Mucosa of descending colon (tissue), 3 donors: ENCODE measurements at regions not wholly inside any gene's neighbourhood (a gene's known extent, or its start where the extent isn't known, plus 50 kb on each side); places are given as distances from the start of the nearest gene placed in this dataset.
"Not testable (repeated sequence)": the region's sequence is repeated elsewhere in the genome, so short reads cannot be mapped to it uniquely, and the experiment has no call there.

Source experiments
- ATAC-seq: fragments of 200-7000 bp; cut with Tn5 transposase; one replicate; pipeline ENCODE4 v1.9.1; 2020; ENCODE audit warnings: mild to moderate bottlenecking, moderate library complexity
- DNase-seq, 3 donors: peaks; one replicate each; pipeline ENCODE4 v3.0.0-alpha.2; 2020
- H3K36me3 ChIP-seq: fragments of 200-600 bp; one replicate; pipeline ENCODE4 v1.8.0; 2021; ENCODE audit warnings: low read depth, mild to moderate bottlenecking
- H3K4me1 ChIP-seq: fragments of 200-600 bp; one replicate; pipeline ENCODE4 v1.8.0; 2021; ENCODE audit warnings: low read depth, mild to moderate bottlenecking
- H3K4me3 ChIP-seq: fragments of 200-600 bp; one replicate; pipeline ENCODE4 v1.8.0; 2021; ENCODE audit warnings: mild to moderate bottlenecking
- H3K9me3 ChIP-seq: fragments of 200-600 bp; one replicate; pipeline ENCODE4 v1.8.0; 2021; ENCODE audit warnings: mild to moderate bottlenecking
- intact Hi-C, 2 donors: fragments of 100-400 bp; cut with DNase I in 1 of 2; cut with micrococcal nuclease in 1 of 2; formaldehyde crosslinking; loops; one replicate each; pipeline versions ENCODE4 v1.11.0 to v1.11.1; 2022; cut with DNase I, micrococcal nuclease
- TF ChIP-seq, protein P1 (sequence below): fragments of 200-600 bp; IDR thresholded peaks from one replicate; pipeline ENCODE4 v1.8.0; 2022; ENCODE audit warnings: antibody characterized with exemption, mild to moderate bottlenecking
- donor health status: DM: no; HTN: no; CAD: no; lungs with moderate emphysema.
- donor health status: DM: no; HTN: no; CAD: no.
- donor health status: DM: no; HTN: yes; CAD: no.

DNA sequence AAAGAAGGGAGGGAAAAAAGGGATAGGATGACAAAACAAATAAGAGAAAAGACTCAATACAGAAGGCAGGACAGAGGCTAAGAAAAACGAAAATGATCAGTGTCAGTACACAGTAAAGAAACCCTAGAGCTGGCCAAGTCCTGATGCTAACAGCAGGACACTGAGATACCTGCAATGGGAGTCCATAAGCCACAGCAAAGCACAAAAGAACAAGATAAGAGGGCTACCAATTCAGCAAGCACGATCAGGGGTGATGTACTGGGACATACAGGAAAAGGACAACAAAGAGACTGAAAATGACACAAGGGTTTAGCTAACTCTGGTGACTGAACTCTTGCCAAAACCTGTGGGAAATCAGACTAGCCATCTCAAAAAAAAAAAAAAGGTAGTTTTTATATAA lies 1072.6 kb upstream of the COX7C start:
- H3K4me3 ChIP-seq, result no peak overlapping the region
- intact Hi-C loops, result no loop called here

GRCh38 chr5:85549229-85549628 lies 1068.5 kb upstream of the COX7C start:
- Histone ChIP-seq H3K36me3 (no peaks in the 10 kb centered on the region), H3K9me3 (peaks cover 4% of the 10 kb centered on the region), H3K4me1 (no peaks in the 10 kb centered on the region), H3K4me3 (no peak overlapping the region)
- intact Hi-C loops, result no loop called here
- ATAC-seq (no peak), DNase-seq (no peak)
- TF ChIP-seq, protein P1, sequence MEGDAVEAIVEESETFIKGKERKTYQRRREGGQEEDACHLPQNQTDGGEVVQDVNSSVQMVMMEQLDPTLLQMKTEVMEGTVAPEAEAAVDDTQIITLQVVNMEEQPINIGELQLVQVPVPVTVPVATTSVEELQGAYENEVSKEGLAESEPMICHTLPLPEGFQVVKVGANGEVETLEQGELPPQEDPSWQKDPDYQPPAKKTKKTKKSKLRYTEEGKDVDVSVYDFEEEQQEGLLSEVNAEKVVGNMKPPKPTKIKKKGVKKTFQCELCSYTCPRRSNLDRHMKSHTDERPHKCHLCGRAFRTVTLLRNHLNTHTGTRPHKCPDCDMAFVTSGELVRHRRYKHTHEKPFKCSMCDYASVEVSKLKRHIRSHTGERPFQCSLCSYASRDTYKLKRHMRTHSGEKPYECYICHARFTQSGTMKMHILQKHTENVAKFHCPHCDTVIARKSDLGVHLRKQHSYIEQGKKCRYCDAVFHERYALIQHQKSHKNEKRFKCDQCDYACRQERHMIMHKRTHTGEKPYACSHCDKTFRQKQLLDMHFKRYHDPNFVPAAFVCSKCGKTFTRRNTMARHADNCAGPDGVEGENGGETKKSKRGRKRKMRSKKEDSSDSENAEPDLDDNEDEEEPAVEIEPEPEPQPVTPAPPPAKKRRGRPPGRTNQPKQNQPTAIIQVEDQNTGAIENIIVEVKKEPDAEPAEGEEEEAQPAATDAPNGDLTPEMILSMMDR, result no peak

More for the DNA sequence above, 1072.6 kb upstream of the COX7C start:
- no peak for ATAC-seq
- DNase-seq, result no peak
- no peaks in the 10 kb centered on the region for H3K36me3 ChIP-seq
- no peaks in the 10 kb centered on the region for H3K4me1 ChIP-seq
- no peaks in the 10 kb centered on the region for H3K9me3 ChIP-seq
- TF ChIP-seq, protein P1, result no peak

DNA sequence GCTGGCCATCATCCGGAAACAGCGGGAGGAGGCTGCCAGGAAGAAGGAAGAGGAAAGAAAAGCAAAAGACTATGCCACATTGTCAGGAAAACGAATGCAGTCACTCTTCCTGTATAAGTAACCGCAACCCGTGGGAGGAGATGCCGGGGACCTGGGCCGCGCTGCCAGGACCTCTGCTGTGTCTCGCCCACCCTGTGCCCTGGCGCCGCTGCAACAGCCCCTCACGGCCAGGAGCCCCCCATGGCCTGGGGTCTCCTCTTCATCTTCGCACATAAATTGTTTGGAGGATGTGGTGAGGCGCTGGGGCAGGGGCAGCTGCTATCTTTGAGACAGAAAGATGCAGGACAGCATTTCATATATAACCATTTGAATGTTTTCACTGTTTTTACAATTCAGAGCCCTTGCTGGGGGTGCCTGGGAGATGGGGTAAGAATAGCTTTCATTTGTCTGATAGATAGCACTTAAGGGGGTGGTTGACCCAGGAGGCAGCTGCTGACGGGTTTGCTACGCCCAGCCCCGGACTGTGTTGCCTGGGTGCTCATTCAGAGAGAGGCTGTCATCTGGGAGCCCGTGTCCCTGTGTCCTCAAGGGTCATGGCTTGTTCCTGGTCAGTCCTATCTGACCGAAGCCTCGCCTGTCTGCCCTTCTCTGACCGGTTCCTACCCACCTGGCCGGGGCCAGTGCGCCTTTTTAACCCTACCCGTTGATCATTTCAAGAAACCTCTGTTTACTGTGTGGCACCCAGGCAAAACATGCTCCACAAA lies 1067.7 kb upstream of the COX7C start:
- DNase-seq (peak in 1 of 3 donors; percentile 24), ATAC-seq (no peak)
- H3K4me3 ChIP-seq, result no peak overlapping the region
- H3K9me3 ChIP-seq, result peaks cover 4% of the 10 kb centered on the region
- TF ChIP-seq, protein P1, result no peak
- H3K4me1 ChIP-seq, result no peaks in the 10 kb centered on the region
- no peaks in the 10 kb centered on the region for H3K36me3 ChIP-seq
- intact Hi-C loops, result no loop called here

DNA sequence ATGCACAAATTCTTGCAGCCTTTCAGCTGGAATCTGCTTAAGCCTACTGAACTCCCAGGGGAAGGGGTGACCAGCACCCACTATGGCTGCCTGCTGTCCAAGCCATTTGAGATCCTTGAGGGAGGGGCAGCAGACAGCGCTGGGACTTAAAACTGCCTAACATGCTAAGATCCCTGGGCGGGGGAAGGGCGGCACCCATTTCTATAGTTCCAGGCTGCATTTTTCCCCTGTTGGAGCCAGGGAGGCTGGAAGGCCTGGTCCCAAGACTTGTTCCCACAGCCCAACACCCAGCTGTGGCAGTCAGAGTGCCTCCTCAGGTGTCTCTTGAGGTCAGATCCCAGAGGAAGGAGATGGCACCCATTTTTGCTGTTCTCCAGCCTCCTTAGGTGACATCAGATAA lies 1061.3 kb upstream of the COX7C start:
- ATAC-seq (no peak), DNase-seq (peak in 1 of 3 donors; percentile 25)
- TF ChIP-seq, protein P1, result no peak
- Histone ChIP-seq H3K4me3 (no peak overlapping the region), H3K4me1 (no peaks in the 10 kb centered on the region), H3K36me3 (no peaks in the 10 kb centered on the region), H3K9me3 (peaks cover 15% of the 10 kb centered on the region)
- intact Hi-C loops, result no loop called here

- ATAC-seq (no peak), DNase-seq (no peak)
- TF ChIP-seq, protein P1, result no peak
- intact Hi-C loops, result no loop called here
- Histone ChIP-seq H3K4me1 (no peaks in the 10 kb centered on the region), H3K36me3 (no peaks in the 10 kb centered on the region), H3K4me3 (no peak overlapping the region), H3K9me3 (no peaks in the 10 kb centered on the region)
Measured at GRCh38 chr5:85576666-85577065, 1041.1 kb upstream of the COX7C start.

GRCh38 chr5:85587806-85588205 lies 1029.9 kb upstream of the COX7C start:
- not testable (repeated sequence) for H3K4me1 ChIP-seq, ATAC-seq, DNase-seq

GRCh38 chr5:85588268-85588667 lies 1029.5 kb upstream of the COX7C start:
- ATAC-seq, DNase-seq, H3K36me3 ChIP-seq, intact Hi-C loops, H3K4me1 ChIP-seq, H3K4me3 ChIP-seq, H3K9me3 ChIP-seq: not testable (repeated sequence)

More at GRCh38 chr5:85587806-85588205, 1029.9 kb upstream of the COX7C start:
- H3K4me3 ChIP-seq, H3K9me3 ChIP-seq, intact Hi-C loops, H3K36me3 ChIP-seq: not testable (repeated sequence)
